Stomach (tissue), 4 donors: ENCODE measurements at regions not wholly inside any gene's neighbourhood (a gene's known extent, or its start where the extent isn't known, plus 50 kb on each side); places are given as distances from the start of the nearest gene placed in this dataset.

Source experiments
- CTCF ChIP-seq, 7 experiments: fragments of 450-650 bp in 4 of 7; fragments of 200-600 bp in 3 of 7; sonication (generic) in 3 of 7; IDR thresholded peaks; one replicate each; pipeline ENCODE4 v1.5.1; 2016 to 2019; ENCODE audit warnings: antibody characterized with exemption in 7 of 7, control low read depth in 2 of 7, mild to moderate bottlenecking in 1 of 7
- EP300 ChIP-seq: sonication (generic); formaldehyde crosslinking; IDR thresholded peaks from one replicate; pipeline ENCODE4 v1.6.1; 2017; ENCODE audit warnings: antibody characterized with exemption
- POLR2A ChIP-seq, 4 donors: fragments of 450-650 bp; IDR thresholded peaks; one replicate each; pipeline ENCODE4 v1.6.1; 2016; ENCODE audit warnings: antibody characterized with exemption in 4 of 4, control low read depth in 2 of 4, mild to moderate bottlenecking in 1 of 4, moderate library complexity in 1 of 4
- POLR2AphosphoS5 ChIP-seq, 3 donors: sonication (generic); formaldehyde crosslinking; IDR thresholded peaks; one replicate each; pipeline ENCODE4 v1.6.1; 2016; ENCODE audit warnings: antibody characterized with exemption in 3 of 3

- TF ChIP-seq POLR2A (IDR thresholded peaks at IDR 0.05) (no peak), CTCF (IDR thresholded peaks at IDR 0.05) (no peak), POLR2AphosphoS5 (IDR thresholded peaks at IDR 0.05) (no peak), EP300 (no peak)
Measured at GRCh38 chrX:42978655-42979379, 200.9 kb upstream of the PPP1R2C start.
